ENCODE measurements at regions not wholly inside any gene's neighbourhood (a gene's known extent, or its start where the extent isn't known, plus 50 kb on each side); places are given as distances from the start of the nearest gene placed in this dataset.

DNA sequence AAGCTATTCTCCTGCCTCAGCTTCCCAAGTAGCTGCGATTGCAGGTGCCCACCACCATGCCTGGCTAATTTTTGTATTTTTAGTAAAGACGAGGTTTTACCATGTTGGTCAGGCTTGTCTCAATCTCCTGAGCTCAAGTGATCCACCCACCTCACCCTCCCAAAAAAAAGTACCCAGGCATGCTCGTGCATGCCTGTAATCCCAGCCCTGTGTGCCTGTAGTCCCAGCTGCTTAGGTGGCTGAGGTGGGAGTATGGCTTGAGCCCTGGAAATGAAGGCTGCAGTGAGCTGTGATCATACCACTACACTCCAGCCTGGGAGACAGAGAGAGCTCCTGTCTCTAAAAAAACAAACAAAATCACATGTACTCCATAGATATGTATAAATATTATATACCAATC lies 176.5 kb downstream of the SOX2 start:
- TF ChIP-seq, protein P1, sequence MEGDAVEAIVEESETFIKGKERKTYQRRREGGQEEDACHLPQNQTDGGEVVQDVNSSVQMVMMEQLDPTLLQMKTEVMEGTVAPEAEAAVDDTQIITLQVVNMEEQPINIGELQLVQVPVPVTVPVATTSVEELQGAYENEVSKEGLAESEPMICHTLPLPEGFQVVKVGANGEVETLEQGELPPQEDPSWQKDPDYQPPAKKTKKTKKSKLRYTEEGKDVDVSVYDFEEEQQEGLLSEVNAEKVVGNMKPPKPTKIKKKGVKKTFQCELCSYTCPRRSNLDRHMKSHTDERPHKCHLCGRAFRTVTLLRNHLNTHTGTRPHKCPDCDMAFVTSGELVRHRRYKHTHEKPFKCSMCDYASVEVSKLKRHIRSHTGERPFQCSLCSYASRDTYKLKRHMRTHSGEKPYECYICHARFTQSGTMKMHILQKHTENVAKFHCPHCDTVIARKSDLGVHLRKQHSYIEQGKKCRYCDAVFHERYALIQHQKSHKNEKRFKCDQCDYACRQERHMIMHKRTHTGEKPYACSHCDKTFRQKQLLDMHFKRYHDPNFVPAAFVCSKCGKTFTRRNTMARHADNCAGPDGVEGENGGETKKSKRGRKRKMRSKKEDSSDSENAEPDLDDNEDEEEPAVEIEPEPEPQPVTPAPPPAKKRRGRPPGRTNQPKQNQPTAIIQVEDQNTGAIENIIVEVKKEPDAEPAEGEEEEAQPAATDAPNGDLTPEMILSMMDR (IDR thresholded peaks at IDR 0.05; ENCODE audit: low read depth, low read length), result no peak
- DNase-seq (ENCODE audit: low read depth in 2 of 2), result no peak
- H3K4me3 ChIP-seq (replicated peaks in 1 of 2; ENCODE audit: low read depth in 2 of 2, low read length in 2 of 2), result no peak overlapping the region

DNA sequence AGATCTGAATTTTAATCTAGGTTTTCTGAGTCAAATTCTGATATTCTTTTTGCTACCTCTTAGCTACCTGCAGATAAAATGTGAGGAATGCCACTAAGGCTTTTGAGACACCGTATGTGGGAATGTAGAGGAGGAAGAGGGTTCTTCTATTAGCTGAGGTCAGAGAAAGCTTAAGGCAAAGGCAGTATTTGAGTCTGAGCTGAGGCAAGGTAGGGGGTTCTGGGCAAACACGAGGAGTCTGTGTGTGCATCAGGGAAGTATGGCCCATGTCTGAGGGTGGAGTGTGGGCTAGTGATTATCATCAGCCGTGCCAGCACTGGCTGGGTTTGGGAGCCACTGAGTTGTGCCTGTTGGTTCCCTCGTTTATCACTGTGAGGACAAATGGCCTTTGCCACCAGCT lies 181.1 kb downstream of the SOX2 start:
- DNase-seq (ENCODE audit: low read depth in 2 of 2), result no peak
- TF ChIP-seq, protein P1 (IDR thresholded peaks at IDR 0.05; ENCODE audit: low read depth, low read length), result no peak
- H3K4me3 ChIP-seq (replicated peaks in 1 of 2; ENCODE audit: low read depth in 2 of 2, low read length in 2 of 2), result no peak overlapping the region

DNA sequence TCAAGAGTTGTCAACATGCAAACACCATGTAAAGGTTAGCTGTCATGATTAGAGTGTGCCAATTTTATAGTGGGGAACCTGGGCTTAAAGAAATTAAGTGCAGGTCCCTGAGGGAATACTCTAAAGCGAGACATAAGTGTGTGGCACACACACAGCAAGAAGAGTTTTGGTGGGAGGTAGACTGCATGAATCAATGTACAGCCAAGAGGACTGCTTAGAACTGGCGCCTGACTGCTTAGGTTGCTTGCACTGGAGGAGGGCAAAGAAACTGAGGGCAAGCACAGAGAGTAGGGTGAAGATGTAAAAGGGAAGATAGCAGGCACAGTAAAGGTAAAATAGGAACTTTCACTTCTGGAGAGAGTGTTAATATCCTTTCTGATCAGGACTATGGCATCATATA lies 184.9 kb downstream of the SOX2 start:
- DNase-seq (ENCODE audit: low read depth in 2 of 2), result no peak
- H3K4me3 ChIP-seq (replicated peaks in 1 of 2; ENCODE audit: low read depth in 2 of 2, low read length in 2 of 2), result no peak overlapping the region
- TF ChIP-seq, protein P1 (IDR thresholded peaks at IDR 0.05; ENCODE audit: low read depth, low read length), result no peak

DNA sequence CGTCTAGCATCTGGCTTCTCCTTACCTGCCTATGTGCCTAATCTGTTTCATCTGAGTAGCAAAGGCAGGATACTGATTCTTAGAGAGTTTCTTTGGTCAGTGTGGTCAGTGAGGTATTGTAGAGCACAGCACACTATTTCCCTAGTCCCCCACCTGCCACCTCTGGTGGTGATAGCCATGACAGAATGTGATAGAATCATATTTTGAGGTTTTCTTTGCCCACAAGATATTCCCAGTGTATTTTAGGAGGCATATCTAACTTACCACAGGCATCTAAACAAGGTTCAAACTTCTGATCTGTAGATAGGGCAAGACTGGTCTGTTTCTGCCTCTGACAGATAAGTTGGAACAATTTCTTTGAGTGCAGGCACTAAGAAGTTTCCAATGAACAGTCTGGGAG lies 188.0 kb downstream of the SOX2 start:
- TF ChIP-seq, protein P1 (IDR thresholded peaks at IDR 0.05; ENCODE audit: low read depth, low read length), result no peak
- no peak overlapping the region for H3K4me3 ChIP-seq (replicated peaks in 1 of 2; ENCODE audit: low read depth in 2 of 2, low read length in 2 of 2)
- DNase-seq (ENCODE audit: low read depth in 2 of 2), result no peak

DNA sequence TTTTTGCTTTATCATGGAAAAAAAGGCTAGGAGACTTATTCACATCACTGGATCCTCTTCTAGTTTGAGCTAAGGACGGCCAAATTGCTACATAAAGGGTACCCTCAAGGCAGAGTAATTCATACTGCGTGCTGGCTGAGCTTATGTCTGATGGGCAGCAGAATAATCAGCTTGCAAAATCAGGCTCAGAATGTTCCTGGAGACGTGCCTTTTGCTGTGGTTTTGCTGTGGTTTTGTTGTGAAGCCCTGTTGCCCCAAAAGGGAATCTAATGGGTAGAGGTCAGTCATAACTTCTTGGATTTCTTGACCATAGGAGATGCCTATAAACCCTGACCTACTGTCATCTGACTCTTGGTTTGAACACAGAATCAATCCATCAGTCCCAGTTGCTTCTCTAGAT lies 189.9 kb downstream of the SOX2 start:
- TF ChIP-seq, protein P1 (IDR thresholded peaks at IDR 0.05; ENCODE audit: low read depth, low read length), result no peak
- H3K4me3 ChIP-seq (replicated peaks in 1 of 2; ENCODE audit: low read depth in 2 of 2, low read length in 2 of 2), result no peak overlapping the region
- peak in 1 of 2 donors; percentile 2 for DNase-seq (ENCODE audit: low read depth in 2 of 2)

DNA sequence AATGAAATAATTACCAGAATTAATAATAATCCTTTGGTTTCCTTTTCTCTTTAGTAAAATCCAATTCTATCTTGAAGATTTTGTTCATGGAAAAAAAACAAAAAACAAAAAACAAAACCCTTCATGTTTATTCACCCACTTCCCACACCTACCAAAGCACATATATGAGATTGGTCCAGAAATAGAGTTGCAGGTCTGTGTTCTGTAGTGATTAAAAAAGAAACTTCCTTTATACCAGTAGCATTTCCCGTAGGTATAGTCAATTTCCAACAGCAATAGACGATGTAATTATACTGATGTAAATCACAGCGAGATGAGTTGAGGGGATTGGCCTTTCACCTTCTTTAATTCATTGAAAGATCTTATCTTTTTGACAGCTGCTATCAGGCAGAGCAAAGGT lies 194.6 kb downstream of the SOX2 start:
- TF ChIP-seq, protein P1 (IDR thresholded peaks at IDR 0.05; ENCODE audit: low read depth, low read length), result no peak
- no peak for DNase-seq (ENCODE audit: low read depth in 2 of 2)
- no peak overlapping the region for H3K4me3 ChIP-seq (replicated peaks in 1 of 2; ENCODE audit: low read depth in 2 of 2, low read length in 2 of 2)

DNA sequence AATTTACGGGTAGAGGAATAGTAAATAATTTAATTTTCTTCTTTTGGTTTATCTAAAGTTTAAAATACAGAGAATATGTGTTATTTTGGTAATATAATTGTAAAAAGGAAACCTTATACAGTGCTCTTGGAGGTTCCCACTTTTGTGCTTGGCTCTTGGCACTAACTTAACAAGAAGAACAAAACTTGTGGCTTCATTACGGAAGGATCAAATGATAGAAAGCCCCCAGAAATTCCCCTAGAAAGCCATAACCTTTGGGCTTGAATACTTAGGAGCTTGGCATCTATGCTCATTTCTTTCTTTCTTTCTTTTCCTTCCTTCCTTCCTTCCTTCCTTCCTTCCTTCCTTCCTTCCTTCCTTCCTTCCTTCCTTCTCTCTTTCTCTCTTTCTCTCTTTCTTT lies 197.5 kb downstream of the SOX2 start:
- DNase-seq (ENCODE audit: low read depth in 2 of 2), result no peak
- H3K4me3 ChIP-seq (replicated peaks in 1 of 2; ENCODE audit: low read depth in 2 of 2, low read length in 2 of 2), result no peak overlapping the region
- TF ChIP-seq, protein P1 (IDR thresholded peaks at IDR 0.05; ENCODE audit: low read depth, low read length), result no peak

All from cardiac fibroblast (primary cell).